Testis (tissue), 2 donors: ENCODE measurements at regions not wholly inside any gene's neighbourhood (a gene's known extent, or its start where the extent isn't known, plus 50 kb on each side); places are given as distances from the start of the nearest gene placed in this dataset.

ENCODE experiments used
- DNase-seq: peaks from one replicate; pipeline ENCODE4 v3.0.0-alpha.2; 2019
- H3K27ac ChIP-seq, 2 donors: fragments of 200-600 bp; sonication (generic); one replicate each; pipeline ENCODE4 v1.5.1; 2019
- H3K27me3 ChIP-seq: fragments of 200-600 bp; sonication (generic); one replicate; pipeline ENCODE4 v1.5.1; 2019
- H3K36me3 ChIP-seq: fragments of 200-600 bp; sonication (generic); one replicate; pipeline ENCODE4 v1.5.1; 2017; ENCODE audit warnings: low read depth; ENCODE audit errors: missing control alignments
- H3K4me1 ChIP-seq: fragments of 200-600 bp; sonication (generic); one replicate; pipeline ENCODE4 v1.5.1; 2019
- H3K4me3 ChIP-seq, 2 donors: fragments of 200-600 bp; sonication (generic); one replicate each; pipeline ENCODE4 v1.5.1; 2017 to 2019
- H3K9me3 ChIP-seq: fragments of 200-600 bp; sonication (generic); one replicate; pipeline ENCODE4 v1.5.1; 2017
- CTCF ChIP-seq, 3 experiments: fragments of 450-650 bp in 2 of 3; fragments of 200-600 bp in 1 of 3; sonication (generic) in 1 of 3; IDR thresholded peaks; one replicate each; pipeline ENCODE4 v1.5.1; 2016 to 2019; ENCODE audit warnings: antibody characterized with exemption in 3 of 3, mild to moderate bottlenecking in 2 of 3, moderate library complexity in 1 of 3
- POLR2A ChIP-seq: fragments of 450-650 bp; IDR thresholded peaks from one replicate; pipeline ENCODE4 v1.6.1; 2017; ENCODE audit warnings: antibody characterized with exemption, mild to moderate bottlenecking, moderate library complexity
- WGBS, 2 donors: methylation state at CpG; one replicate each; pipeline ENCODE4 v1.1.5; 2018; 5-methylcytosine and 5-hydroxymethylcytosine counted together
- intact Hi-C: fragments of 100-400 bp; cut with DNase I; formaldehyde crosslinking; loops from one replicate; pipeline ENCODE4 v1.15.1; 2023; ENCODE audit warnings: low total_unique reads

DNA sequence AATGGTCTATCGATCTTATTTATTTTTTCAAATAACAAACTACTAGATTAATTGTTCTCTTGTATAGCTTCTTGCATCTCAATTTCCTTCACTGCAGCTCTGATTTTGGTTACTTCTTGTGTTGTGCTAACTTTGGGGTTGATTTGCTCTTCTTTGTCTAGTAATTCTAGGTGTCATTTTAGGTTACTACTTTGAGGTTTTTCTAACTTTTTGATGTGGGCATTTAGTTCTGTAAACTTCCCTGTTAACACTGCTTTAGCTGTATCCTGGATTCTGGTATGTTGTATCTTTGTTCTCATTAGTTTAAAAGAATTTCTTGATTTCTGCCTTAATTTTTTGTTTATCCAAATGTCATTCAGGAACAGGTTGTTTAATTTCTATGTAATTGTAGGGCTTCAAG is 1188.0 kb downstream of the DNAJB9 start:
- no peak for DNase-seq
- no peaks in the 10 kb centered on the region for H3K9me3 ChIP-seq
- no peak overlapping the region for H3K4me3 ChIP-seq
- H3K27ac ChIP-seq: no peak overlapping the region
- 75 to 87% methylated on average over 1 of the region's 1 CpG for WGBS, 2 donors
- intact Hi-C loops: no loop called here
- H3K4me1 ChIP-seq: no peaks in the 10 kb centered on the region
- H3K27me3 ChIP-seq: no peaks in the 10 kb centered on the region
- no peak for TF ChIP-seq CTCF (IDR thresholded peaks at IDR 0.05)
- TF ChIP-seq POLR2A: no peak
- H3K36me3 ChIP-seq: no peaks in the 10 kb centered on the region

DNA sequence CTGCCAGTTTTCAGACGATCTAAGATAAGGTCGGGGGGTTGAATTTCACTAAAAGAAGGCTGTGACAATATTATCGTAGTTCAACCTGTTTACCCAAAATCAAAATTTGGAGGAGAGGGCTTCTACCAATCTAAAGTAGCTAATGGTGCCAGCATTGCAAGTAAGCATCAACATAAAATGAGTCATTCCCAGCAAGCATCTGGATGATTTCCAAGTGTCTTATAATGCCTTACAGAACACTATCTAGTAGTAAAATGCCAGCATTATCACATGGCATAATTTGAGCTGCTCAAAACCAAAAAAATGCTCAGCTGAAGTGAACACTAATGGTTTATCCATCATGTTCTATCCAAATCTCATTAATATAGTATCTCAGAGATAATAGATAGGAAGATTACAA is 1193.9 kb downstream of the DNAJB9 start:
- Histone ChIP-seq H3K4me3 (no peak overlapping the region), H3K27me3 (no peaks in the 10 kb centered on the region), H3K4me1 (no peaks in the 10 kb centered on the region), H3K27ac (no peak overlapping the region), H3K9me3 (no peaks in the 10 kb centered on the region), H3K36me3 (no peaks in the 10 kb centered on the region)
- intact Hi-C loops: no loop called here
- TF ChIP-seq CTCF (IDR thresholded peaks at IDR 0.05) (no peak), POLR2A (no peak)
- WGBS, 2 donors: 82 to 83% methylated on average over 3 of the region's 3 CpGs
- no peak for DNase-seq

DNA sequence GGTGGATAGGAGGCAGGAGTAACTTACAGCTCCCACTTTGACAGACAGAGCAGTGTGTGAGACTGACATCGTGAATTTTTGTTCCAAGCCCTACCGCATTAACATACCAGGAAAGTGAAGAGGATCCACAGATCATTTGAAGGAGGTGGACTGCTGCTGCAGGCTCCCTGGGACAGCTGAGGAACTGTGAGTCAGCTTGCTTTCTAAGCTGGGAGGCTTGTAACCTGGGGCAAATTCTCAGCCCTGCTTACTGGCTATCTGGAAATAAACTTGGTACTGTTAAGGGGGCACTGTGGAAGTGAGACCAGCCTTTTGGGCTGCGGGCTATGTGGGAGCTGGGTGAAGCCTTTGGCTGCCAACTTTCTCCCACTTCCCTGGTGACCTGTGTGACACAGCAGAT is 1202.5 kb downstream of the DNAJB9 start:
- WGBS, 2 donors: 89 to 91% methylated on average over 2 to 3 of the region's 3 CpGs
- Histone ChIP-seq H3K27ac (no peak overlapping the region), H3K4me1 (no peaks in the 10 kb centered on the region), H3K4me3 (no peak overlapping the region), H3K27me3 (no peaks in the 10 kb centered on the region), H3K9me3 (no peaks in the 10 kb centered on the region), H3K36me3 (no peaks in the 10 kb centered on the region)
- intact Hi-C loops: no loop called here
- TF ChIP-seq POLR2A (no peak), CTCF (IDR thresholded peaks at IDR 0.05) (no peak)
- DNase-seq: no peak

GRCh38 chr7:109782806-109783205 is 1213.1 kb downstream of the DNAJB9 start:
- H3K27me3 ChIP-seq: no peaks in the 10 kb centered on the region
- H3K4me1 ChIP-seq: no peaks in the 10 kb centered on the region
- TF ChIP-seq POLR2A (no peak), CTCF (IDR thresholded peaks at IDR 0.05) (no peak)
- H3K36me3 ChIP-seq: no peaks in the 10 kb centered on the region
- H3K4me3 ChIP-seq: no peak overlapping the region
- H3K27ac ChIP-seq: no peak overlapping the region
- intact Hi-C loops: no loop called here
- no peak for DNase-seq
- 79 to 80% methylated on average over 3 of the region's 3 CpGs for WGBS, 2 donors
- no peaks in the 10 kb centered on the region for H3K9me3 ChIP-seq

DNA sequence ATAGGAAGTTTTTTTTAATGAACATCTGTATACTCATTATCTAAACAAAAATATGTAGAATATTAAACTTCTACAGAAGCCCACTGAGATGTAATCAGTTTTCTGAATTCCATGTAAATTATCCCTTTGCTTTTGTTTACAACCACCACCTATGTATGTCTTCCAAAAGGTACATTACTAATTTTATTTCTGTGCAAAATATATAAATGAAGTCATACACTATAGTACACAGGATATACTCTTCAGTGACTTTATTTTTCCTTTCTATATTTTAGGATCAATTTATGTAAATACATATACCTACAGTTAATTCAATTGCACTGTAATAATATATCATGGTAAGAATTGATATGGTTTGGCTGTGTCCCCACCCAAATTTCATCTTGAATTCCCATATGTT is 1236.9 kb downstream of the DNAJB9 start:
- Histone ChIP-seq H3K36me3 (no peaks in the 10 kb centered on the region), H3K4me1 (no peaks in the 10 kb centered on the region), H3K27ac (no peak overlapping the region), H3K27me3 (no peaks in the 10 kb centered on the region), H3K4me3 (no peak overlapping the region), H3K9me3 (no peaks in the 10 kb centered on the region)
- intact Hi-C loops: no loop called here
- no peak for DNase-seq
- TF ChIP-seq POLR2A (no peak), CTCF (IDR thresholded peaks at IDR 0.05) (no peak)
